ENCODE measurements at regions not wholly inside any gene's neighbourhood (a gene's known extent, or its start where the extent isn't known, plus 50 kb on each side); places are given as distances from the start of the nearest gene placed in this dataset.
A peak's percentile ranks its signal among the peaks of the same experiment; 100 is the strongest.

DNA sequence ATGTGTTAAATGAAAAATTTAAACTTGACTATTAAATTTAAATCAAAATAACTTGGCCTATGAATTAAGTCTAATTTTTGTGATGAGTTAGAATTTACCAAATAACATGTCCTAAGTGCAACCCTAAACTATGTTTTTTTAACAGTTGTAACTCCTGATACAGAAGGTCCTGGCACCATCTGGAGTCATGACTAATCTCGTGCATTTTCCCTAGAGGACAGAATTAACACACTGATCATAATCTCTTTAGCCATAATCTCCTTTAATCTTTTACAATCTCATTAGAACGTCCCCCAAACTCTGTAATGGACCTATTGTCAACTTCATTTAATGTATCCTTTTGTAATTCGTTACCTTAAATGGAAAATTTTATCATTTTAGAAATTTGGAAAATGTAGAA is 100.6 kb downstream of the SUCNR1 start:
- TF ChIP-seq, protein P1, sequence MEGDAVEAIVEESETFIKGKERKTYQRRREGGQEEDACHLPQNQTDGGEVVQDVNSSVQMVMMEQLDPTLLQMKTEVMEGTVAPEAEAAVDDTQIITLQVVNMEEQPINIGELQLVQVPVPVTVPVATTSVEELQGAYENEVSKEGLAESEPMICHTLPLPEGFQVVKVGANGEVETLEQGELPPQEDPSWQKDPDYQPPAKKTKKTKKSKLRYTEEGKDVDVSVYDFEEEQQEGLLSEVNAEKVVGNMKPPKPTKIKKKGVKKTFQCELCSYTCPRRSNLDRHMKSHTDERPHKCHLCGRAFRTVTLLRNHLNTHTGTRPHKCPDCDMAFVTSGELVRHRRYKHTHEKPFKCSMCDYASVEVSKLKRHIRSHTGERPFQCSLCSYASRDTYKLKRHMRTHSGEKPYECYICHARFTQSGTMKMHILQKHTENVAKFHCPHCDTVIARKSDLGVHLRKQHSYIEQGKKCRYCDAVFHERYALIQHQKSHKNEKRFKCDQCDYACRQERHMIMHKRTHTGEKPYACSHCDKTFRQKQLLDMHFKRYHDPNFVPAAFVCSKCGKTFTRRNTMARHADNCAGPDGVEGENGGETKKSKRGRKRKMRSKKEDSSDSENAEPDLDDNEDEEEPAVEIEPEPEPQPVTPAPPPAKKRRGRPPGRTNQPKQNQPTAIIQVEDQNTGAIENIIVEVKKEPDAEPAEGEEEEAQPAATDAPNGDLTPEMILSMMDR (IDR thresholded peaks at IDR 0.05; ENCODE audit: low read depth, low read length), result no peak
- no peak overlapping the region for H3K4me3 ChIP-seq (ENCODE audit: low read depth, low read length)
- peak; percentile 61 for DNase-seq (ENCODE audit: low read depth, low spot score)
- in situ Hi-C loops (cut with HindIII; ENCODE audit: low sequenced_read_pairs), result no loop called here

DNA sequence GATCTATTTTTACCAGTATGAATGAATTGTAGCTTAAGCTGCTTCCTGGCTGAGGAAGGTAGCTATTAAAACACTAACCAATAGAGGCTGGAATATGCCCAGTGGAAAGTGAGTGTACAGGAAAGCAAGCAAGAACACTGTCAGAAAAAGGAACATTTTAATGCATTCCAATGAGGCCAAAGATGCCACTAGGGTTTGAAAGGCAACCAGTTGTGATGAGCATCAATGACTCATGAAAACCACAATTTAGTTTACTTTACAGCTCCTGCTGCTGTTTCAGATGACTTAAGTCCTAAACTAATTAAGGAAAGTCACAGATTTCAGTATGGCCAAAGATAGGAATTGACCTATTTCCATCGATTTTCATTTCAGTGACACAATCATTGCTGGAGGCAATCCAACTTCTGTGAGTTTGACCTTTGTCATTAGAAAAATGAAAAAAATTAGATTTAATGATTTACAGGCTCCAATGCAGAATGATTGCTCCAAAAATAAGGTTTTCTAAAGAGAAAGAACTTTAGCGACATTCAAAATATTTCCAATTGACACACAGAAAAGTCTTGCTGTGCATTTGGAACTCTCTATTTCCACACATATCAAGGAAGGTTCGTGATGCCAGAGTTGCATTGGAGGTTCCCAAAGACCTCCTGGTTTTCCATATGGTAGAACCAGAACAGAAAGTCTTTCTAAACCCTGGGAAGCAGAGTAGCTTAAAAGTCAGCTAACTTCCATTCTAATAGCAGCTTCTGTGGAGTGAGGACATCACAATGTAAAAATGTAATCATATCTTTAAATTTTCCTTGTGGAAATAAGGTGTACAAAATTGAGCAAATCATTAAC is 103.0 kb downstream of the SUCNR1 start:
- TF ChIP-seq, protein P1 (IDR thresholded peaks at IDR 0.05; ENCODE audit: low read depth, low read length), result no peak
- in situ Hi-C loops (cut with HindIII; ENCODE audit: low sequenced_read_pairs), result no loop called here
- DNase-seq (ENCODE audit: low read depth, low spot score), result peak; percentile 98
- H3K4me3 ChIP-seq (ENCODE audit: low read depth, low read length), result no peak overlapping the region

DNA sequence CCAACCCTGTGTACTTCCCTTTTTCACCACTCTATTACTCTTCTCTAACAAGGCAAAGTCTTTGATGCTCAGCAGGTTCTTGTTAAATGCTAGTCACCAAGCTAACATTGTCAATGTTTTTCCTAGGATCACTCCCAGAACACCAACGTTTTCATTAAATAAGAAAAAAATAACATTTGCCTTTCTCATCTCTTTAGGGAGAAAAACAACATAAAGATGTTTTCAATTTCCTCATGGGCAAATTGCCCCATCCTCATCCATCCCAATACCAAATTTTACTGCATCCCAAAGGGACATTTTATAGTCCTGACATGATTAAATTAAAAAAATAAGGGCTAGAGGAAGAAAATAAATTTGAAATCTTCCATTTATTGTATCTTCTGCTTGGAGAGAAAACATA is 106.5 kb downstream of the SUCNR1 start:
- no peak for DNase-seq (ENCODE audit: low read depth, low spot score)
- no peak overlapping the region for H3K4me3 ChIP-seq (ENCODE audit: low read depth, low read length)
- in situ Hi-C loops (cut with HindIII; ENCODE audit: low sequenced_read_pairs), result no loop called here
- TF ChIP-seq, protein P1 (IDR thresholded peaks at IDR 0.05; ENCODE audit: low read depth, low read length), result no peak

DNA sequence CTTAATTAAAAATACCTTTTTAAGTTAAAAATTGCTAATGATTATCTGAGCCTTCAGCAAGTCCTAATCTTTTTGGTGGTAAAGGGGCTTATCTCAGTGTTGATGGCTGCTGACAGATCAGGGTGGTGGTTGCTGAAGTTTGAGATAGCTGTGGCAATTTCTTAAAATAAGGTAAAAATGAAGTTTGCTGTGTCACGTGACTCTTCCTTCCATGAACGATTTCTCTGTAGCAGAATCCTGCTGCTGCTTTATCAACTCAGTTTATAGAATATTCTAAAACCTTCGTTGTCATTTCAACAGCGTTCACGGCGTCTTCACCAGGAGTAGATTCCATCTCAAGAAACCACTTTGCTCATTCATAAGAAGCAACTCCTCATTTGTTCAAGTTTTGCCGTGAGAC is 110.1 kb downstream of the SUCNR1 start:
- TF ChIP-seq, protein P1 (IDR thresholded peaks at IDR 0.05; ENCODE audit: low read depth, low read length), result no peak
- no peak overlapping the region for H3K4me3 ChIP-seq (ENCODE audit: low read depth, low read length)
- DNase-seq (ENCODE audit: low read depth, low spot score), result no peak
- in situ Hi-C loops (cut with HindIII; ENCODE audit: low sequenced_read_pairs), result no loop called here

DNA sequence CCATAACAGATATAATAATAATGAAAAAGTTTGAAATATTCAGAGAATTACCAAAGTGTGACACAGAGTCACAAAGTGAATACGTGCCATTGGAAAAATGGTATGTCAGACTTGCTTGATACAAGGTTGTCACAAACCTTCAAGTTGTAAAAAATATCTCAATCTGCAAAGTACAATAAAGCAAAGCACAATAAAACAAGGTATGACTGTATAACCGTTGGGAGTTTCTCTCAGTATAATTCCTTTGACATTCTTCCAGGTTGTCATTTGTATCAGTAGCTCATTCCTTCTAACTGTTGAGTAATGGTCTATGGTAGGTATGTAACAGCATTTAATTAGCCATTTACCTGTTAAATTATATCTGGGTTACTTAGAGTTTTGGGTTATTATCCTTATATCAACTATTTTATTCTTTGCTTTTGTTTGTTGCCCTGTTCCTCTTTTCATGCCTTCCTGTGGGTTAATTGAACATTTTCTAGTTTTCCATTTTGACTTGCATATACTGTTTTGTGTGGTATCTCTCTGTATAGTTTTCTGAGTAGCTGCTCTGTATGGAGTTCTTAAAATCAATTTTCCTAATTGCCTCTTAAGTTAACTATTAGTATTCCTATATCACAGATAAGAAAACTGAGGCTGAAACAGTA is 112.5 kb downstream of the SUCNR1 start:
- in situ Hi-C loops (cut with HindIII; ENCODE audit: low sequenced_read_pairs), result no loop called here
- H3K4me3 ChIP-seq (ENCODE audit: low read depth, low read length), result no peak overlapping the region
- no peak for DNase-seq (ENCODE audit: low read depth, low spot score)
- TF ChIP-seq, protein P1 (IDR thresholded peaks at IDR 0.05; ENCODE audit: low read depth, low read length), result no peak

DNA sequence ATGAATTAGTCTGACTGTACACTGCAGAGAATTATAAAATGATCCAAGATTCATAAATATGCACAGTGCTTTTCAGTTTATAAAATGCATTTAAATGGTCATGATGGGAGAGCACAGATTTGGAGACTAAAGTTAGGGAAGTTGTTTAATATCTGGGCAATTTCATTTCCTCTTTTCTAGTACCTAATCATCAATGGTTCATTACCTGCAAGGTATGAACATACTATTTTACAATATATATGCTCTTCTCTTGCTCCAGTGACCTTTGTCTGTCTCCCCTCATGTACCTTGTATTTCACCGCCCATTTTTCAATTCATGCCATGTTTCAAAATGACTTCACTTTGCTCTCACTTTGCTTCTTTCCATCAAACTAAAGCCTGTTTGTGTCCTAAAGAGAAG is 114.5 kb downstream of the SUCNR1 start:
- TF ChIP-seq, protein P1 (IDR thresholded peaks at IDR 0.05; ENCODE audit: low read depth, low read length), result no peak
- no peak for DNase-seq (ENCODE audit: low read depth, low spot score)
- in situ Hi-C loops (cut with HindIII; ENCODE audit: low sequenced_read_pairs), result no loop called here

More for the DNA sequence above, 114.5 kb downstream of the SUCNR1 start:
- H3K4me3 ChIP-seq (ENCODE audit: low read depth, low read length), result no peak overlapping the region

All from astrocyte of the spinal cord (primary cell).